Stimulated activated CD8-positive, alpha-beta memory T cell treated with anti-CD3 and anti-CD28 coated beads, Interleukin-4, amount 100 ng/mL, for 48 hours (primary cell): ENCODE measurements at regions not wholly inside any gene's neighbourhood (a gene's known extent, or its start where the extent isn't known, plus 50 kb on each side); places are given as distances from the start of the nearest gene placed in this dataset.

Experiments used
- DNase-seq: peaks from one replicate; pipeline ENCODE4 v3.0.0-alpha.2; 2020

DNA sequence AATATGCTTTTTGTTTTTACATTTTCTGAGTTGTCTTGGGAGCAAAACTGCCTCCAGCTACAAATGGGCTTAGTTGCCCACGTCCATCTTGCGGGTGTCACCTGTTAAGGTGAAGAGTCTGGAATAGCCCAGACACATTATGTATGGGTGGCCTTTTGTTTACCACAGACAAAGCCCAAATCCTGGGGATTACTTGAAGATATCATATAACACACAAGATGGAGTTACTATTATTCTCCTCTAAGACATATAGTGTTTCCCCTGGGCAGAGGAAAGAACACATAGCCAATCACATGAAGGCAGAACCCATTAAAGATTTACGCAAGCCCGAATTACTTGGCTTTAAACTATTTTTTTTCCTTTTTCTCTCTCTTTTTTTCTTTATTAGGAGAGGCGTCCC is 625.6 kb upstream of the FAM241A start:
- no peak for DNase-seq

DNA sequence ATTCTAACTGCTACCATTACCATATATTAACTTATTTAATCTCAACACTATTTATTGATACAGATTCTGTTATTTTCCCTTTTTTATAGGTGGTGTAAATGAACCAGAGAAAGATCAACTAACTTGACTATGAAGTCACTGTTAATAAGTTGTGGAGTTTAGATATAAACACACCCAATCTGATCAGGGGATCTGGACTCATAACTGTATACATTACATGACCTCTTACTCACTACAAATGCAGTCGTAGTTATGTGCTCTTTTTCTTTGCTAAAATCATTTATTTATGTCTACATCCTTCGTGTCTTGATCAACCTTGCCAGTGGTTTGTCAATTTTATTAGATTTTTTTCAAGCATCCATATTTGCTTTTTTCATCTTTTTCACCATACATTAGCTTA is 614.8 kb upstream of the FAM241A start:
- no peak for DNase-seq

DNA sequence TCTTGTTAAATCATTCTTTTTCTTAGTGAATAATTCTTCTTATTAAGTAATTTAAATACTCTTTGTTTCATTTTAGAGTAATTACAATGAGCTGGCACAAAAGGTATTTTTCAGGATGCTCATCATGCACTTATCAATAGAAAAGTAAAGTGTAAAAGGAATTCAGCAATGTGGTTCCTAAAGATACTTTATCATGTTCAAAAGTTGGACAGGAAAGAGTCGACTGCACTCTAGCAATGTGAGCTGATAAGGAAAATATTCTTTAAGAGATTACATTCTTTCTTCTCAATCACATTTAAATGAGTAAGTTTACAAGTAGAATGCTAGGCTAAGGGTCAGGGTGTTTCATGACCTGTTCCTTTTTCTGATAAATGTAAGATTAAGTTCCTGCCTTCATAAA is 609.5 kb upstream of the FAM241A start:
- DNase-seq = no peak

DNA sequence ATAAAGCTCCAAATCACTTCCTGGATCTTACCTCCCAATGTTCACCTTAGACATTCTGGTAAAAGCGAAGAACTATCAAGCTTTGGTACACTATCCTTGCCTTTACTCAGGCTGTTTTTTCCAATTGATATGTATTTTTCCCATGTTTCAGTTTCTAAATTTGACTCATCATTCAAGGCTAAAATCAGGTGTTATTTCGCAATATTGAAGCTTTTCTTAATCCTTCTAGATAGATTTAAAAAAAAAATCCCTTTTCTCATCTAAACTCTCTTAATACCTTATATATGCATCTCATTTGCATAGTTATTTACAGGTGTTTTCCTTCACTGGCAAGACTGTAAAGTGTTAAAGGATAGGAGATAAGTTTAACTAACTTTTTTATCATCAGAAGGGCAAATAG is 608.1 kb upstream of the FAM241A start:
- DNase-seq = no peak

DNA sequence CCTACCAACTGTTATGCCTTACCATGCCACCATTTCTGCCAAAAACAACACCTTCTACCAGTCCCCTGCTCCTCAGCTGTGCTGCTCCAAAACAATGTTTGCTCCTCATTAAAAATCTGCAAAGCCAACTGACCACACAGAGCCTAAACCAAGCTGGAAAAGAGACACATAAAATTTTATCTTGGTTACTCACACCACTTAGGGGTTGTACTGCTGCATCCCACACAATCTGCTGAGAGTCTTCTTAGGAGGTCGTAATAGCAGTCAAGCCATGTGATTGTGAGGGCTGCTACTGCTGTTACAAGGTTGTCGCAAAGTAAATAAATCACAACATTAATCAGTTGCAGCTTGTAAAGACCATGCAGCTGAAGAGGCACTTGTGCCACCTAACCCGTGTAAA is 607.4 kb upstream of the FAM241A start:
- no peak for DNase-seq

DNA sequence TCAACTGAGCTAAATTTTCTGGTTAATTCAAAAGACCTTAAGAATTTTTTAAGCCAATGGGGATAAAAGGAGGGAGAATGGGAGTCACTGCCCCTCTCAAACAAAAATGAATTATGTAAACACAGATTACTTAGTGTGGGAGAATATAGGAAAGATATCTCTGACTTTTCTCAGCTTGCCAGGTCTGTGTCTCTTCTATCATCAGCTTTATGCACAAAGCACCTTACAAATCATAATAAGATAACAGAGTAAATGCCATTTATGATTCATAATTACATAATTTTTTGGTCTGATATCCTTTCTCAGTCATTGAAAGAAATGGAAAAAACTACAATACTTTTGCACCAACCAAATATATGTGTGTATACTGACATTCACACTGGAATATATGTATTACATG is 604.6 kb upstream of the FAM241A start:
- no peak for DNase-seq

DNA sequence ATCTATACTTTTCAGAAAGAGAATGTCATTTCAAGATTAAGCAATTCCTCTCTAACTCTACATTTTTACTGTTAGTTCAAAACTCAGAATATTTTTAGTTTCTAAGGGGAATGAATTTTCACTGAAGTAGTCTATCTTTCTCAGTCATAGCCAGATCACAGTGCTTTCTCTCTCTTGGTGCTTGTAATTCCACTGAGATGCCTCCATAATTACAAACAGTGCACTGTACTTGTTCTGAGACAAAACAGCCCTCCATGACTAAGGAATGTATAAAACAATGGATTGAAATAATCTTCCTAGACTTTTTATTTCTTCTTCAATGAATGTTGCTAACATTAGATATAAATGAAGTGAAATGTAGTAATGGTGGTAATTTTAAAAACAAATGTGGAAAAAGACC is 603.2 kb upstream of the FAM241A start:
- no peak for DNase-seq

DNA sequence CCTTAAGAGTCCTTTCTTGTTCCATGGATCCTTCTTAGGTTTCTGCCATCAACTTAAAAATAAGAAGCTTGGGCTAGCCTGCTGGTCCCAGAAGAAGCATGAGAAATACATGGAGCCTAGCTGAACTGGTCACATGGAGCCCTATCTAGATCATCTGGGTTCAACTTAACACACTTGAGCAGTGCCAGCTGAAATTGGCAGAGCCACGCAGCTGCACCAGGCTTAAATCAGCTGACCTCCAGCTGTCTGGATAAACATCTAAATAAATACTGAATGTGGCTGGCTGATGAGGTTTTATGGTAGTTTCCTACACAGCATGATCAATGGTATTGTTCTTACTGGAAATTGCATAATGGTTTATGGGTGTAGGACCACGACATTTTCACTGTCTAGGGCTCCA is 598.4 kb upstream of the FAM241A start:
- no peak for DNase-seq

DNA sequence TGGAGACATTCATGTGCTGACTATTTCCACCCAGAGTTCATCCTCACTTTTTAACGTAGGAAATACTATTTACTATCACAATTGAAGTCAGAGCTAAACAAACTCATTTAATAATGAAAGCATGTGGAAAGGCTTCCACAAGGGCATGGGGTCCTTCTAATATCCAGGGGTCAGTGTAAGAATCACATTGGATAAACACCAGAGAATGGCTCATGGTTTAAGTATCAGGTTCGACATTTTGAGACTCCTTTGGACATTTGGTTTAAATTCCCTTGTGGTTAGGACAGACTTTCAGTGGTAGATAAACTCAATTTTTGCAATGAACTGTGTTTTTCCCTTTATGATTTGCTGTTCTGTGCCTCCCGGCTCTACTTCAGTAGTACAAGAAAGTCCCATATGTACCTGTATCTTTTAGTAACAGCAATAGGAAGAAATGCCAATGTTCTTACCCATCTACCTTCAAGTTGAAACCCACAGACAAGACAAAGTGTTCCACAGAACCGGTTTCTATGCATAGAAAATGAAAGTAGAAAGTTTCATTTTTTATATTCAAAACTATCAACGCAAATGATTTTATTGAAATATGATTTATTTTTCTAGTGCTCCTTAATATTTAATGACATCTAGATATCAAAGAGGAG is 589.0 kb upstream of the FAM241A start:
- DNase-seq = no peak

DNA sequence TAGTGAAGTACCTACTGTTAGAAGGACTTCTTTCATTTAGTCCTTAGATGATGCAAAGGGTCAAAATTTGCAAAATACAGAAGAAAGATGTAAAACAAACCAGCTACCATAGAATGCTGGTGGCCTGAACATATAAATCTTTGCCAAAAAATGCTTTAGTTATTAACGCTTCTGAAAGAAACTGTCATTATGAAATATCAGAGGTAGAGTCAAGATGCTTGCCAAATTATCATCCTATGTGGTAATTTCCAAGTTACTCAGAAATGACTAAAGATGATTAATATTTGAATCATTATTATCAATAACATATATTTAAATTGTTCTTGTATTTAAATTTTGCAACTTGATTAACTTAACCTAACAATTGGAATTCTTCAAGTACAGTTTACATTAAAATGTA is 588.4 kb upstream of the FAM241A start:
- DNase-seq = no peak

DNA sequence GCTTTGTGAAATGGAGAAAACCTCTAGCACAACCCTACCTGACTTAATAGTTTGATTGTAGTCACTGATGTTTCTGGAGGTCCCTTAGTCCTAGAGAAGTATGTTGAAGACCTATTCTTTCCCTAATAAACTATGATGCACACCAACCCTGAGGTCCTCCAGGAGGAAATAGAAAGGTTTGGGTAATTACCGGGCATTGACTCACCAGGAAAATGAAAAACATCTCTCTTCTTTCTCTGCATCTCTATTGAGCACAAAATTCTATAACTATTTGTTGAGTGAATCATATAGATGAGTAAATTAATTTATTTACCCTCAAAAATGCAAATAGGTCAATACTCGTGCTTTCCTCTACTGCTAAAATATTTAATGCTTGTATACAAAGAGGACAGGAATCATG is 582.4 kb upstream of the FAM241A start:
- no peak for DNase-seq

DNA sequence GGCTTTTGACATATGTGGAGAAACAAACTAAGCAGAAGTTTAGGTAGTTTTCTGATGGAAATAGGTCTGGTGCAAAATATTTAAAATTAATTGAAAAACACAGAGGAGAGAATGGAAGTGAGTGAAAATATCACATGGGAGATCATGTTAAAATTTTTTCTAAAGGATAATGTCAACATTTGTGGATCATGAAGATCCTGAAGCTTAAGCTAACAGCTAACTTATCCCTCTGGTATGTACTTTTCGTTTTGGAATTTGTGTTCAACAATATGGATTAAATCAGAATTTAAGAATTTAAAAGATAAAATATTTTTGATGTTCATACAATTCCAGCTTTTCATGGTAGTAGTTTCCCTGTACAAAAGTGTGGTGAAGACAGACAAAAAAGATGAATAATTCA is 572.8 kb upstream of the FAM241A start:
- DNase-seq = no peak

DNA sequence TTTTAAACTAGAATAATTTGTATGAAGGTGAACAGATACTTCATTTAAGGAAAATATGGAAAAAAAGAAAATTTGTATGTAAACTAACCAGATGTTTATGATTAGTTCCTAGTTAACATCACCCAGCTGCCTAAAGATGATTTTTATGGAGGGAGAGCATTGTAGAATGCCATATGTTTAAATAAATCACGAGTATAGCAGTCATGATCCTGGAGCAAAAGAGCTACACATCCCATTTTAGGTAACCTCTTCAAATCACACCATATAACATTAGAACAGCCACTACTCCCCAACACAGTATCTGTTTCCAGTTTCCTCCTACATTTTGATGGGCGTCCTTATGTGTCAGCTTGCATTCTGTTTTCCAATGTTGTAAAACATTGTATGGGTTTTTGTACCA is 571.9 kb upstream of the FAM241A start:
- no peak for DNase-seq

DNA sequence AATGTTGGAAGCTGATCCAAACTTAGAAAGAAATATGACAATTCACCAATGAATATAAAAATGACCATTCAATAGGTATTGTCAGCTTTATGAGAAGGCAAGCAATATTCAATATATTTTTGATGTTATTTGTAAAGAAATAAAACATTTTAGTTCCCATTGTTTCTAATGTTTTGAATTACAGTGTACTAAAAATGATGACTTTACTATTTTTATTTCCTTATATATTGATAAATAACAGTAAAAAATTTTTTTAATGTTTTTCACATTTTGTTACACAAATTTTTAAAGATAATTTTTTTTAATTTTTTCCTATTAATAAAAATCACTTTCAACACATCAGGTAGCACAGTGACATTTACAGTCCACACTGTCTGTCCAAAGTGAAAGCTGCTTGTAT is 565.5 kb upstream of the FAM241A start:
- DNase-seq = no peak

DNA sequence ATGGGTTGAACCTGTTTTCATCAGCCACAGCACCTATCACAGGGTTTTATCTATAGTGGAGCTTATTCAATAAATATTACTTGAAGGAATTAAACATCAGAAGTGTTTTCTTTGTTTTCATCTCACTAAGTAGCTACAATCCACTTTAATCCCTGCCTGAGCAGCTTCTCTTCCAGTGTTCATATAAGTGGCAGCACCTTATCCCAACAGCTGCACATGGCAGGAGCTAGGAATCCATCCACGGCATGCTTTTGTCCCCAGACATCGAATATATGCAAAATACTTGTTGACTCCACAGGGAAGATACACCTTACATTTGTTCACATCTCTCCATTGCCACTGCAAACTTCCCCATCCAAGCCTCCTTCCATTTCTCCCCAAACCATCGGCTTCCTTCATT is 549.8 kb upstream of the FAM241A start:
- DNase-seq = no peak

DNA sequence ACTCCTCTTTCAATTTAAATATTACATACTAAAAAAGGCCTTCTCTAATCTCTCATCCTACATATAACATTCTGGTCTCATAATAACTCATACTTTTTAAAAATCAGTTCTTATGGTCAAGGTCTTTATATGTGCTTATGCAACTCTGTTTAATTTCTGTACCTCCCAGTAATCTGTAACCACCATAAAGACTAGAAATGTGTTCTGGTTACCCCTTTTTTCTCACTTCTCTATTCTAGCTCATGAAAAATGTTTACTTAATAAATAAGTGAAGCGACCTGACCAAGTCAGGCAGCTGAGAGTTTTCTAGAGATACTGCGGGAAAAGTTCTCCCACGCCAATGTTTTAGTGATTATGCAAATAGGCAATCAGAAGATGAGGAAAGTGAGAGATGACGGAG is 548.8 kb upstream of the FAM241A start:
- DNase-seq = no peak

DNA sequence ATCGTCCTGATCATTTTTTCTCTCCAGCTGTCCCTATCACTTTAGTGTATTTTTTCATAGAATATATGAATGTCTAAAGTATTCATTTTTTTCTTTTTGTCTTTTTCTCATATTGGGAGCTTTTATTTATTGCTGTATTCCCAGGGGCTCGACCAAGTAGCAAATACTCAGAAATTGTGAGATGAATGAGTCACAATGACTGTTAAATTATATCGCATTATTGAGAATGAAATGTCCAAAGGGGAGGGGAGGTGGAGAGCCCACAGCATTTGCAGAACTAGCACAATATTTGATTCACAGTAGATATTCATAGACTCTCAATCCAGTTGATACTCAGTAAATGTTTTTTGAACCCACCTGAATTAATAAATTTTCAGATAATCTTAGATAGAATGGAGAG is 543.6 kb upstream of the FAM241A start:
- DNase-seq = no peak

DNA sequence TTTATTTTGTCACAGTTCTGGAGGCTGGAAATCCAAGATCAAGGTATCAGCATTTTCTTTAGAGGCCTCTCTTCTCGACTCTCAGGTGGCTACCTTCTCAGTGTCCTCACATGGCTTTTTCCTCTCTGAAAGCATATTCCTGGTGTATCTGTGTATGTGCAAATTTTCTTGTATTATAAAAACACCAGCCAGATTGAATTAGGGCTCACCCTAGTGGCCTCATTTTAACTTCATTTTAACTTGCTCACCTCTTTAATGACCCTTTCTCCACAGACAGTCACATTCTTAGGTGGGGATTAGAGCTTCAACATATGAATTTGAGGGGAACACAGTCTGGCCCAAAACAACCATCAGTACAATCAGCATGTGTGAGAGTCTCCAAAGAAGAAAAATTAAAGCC is 542.4 kb upstream of the FAM241A start:
- no peak for DNase-seq

DNA sequence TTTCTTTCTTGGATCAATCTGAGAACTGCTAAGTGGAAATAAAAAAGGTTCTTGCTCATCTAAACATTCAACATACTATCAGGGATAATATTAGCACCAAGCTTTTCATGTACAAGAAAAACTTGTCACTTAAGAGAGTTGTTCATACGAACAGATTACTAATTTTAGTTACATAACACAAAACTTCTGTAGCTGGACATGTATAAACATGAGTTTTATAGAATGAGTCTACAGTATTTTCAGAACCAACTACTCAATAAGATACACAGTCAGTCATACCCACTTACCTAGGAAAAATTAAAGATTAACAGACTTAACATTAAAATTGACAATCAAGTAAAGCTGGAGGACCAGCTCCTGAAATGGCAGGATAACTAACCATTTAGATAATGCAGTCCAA is 540.1 kb upstream of the FAM241A start:
- no peak for DNase-seq

DNA sequence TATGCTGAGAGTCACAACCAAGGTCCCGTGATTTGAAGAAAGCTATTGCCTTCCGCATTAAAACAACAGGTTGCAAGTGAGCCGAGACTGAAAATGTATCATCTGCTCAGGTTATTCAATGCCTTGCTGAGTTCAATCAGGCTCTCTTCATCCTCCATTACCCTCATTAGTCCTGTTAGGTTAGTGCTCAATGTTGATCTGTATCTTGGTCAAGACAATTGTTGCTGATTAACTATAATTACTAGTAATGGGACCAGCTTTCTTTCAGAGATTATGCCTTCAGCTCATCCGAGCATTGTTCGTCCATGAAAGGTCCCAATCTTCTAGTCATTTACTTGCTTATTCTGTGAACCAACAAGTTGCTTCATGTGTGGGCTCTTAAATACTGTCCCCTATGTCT is 534.6 kb upstream of the FAM241A start:
- no peak for DNase-seq

DNA sequence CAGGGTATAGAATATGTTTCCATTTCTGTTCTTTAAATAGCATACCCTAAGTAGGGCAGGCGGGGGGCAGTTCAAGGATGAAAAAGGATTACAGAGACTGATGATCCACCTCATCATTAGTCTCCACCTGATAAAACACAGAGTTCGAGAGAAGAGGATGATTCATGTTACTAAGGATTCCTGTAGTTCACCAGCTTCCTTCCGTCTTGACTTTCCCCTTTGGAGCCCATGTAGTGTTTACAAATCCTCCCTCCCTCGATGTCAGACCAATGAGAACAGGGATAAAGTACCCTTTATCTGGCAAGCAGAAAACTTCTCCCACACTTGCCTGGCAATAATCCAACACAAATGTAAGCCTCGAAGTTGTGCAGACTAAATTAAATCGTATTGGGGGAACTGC is 526.3 kb upstream of the FAM241A start:
- no peak for DNase-seq

DNA sequence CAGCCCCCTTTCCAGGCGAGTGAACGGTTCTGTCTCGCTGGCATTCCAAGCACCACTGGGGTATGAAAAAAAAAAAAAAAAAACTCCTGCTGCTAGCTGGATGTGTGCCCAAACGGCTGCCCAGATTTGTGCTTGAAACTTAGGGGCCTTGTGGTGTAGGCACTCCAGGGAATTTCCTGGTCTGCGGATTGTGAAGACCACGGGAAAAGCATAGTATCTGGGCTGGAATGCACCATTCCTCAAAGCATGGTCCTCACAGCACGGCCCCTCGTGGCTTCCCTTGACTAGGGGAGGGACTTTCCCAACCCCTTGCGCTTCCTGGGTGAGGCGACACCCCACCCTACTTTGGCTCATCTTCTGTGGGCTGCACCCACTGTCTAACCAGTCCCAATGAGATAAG is 516.8 kb upstream of the FAM241A start:
- no peak for DNase-seq

DNA sequence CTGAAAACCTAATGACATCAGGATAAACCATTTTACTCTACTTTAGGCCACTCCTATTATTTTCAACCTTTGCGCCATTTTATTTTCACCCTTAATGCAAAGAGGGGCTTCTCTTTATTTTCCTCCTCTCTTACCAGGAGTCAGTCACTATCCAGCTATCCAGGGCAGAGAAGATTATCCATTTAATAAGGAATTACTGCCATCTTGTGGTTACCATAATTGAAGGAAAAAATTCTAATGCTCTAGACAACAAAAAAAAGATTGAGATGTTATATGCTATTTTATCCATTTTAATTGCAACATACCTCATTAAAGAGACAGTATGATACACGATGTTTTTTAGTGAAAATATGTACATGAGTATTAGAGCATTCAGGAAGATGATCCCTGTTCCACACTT is 514.5 kb upstream of the FAM241A start:
- no peak for DNase-seq

DNA sequence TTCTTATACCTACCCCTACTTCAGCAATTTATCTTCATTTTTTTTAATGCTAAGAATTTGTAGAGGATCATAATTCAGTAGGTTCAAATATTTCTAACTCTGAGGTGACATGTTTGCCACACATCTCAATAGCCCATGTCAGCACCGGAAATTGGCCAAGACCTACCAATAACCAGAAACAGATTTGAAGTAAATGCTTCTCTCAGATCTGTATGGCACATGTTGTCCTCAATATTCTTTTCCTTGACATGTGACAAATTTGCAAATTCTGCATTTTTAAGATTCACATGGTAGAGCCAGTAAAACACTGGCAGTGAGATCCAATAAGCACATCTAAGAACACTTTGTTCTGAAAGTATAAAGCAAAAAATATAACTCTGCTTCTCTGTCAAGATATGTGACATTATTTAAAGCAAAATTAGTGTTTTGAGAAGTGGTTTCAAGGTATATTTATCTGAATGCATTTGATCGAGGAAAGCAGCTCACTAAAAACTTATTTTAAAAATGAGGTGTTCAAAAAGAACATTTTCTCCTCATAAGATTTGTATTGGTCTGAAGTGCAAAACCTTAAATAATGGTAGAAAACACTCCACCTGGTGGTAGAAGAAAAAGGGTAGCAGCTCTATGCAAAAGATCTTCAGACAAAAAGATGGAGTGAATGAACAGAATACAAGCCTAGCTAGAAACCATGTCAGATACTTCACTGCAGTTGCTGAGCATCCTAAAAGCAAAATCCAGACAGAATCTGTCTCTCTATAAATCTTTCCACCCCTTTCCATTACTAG is 513.8 kb upstream of the FAM241A start:
- no peak for DNase-seq

DNA sequence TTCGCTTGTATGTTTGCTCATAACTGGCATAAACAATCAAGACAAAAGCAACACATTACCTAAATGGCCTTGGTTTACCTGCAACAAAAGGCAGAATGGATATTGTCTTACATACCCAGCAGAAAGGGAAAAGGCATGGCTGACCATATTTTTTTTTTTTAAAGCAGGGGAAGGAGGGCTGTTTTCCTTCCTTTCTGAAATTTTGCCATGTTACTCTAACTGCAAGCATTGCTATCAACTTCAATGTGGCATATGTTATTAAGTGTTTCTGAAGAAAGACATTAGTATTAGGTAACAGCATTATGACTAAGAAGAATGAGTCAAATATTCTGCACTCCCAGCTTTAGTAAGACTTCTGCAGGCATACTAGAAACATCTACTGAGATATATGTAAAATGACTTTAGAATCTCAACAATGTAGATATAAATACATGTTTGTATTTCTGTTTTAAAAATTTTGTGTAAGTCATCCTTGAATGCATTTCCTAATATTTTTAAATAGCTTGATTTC is 512.6 kb upstream of the FAM241A start:
- DNase-seq = no peak
